ENCODE measurements at regions not wholly inside any gene's neighbourhood (a gene's known extent, or its start where the extent isn't known, plus 50 kb on each side); places are given as distances from the start of the nearest gene placed in this dataset.

DNA sequence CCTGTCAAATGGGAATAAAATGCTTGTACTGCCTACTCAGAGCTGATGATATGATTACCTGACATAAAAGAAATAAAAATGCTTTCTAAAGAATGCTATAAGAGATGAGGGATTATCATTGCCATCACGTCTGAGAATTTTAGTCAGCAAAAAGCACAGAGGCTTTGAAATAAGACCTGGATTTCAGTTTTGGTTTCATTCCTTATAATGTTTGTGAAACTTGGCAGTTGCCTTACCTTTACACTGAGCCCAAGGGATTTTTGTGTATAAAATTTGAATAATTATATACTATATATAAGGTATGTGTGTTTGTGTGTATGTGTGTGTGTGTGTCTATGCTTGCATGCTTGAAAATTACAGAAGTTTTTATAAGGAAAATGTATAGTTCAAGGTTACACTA is 634.8 kb upstream of the BCHE start:
- H3K27ac ChIP-seq, result no peak overlapping the region
- TF ChIP-seq ZFX (IDR thresholded peaks at IDR 0.05), result no peak
- TF ChIP-seq, protein P1, sequence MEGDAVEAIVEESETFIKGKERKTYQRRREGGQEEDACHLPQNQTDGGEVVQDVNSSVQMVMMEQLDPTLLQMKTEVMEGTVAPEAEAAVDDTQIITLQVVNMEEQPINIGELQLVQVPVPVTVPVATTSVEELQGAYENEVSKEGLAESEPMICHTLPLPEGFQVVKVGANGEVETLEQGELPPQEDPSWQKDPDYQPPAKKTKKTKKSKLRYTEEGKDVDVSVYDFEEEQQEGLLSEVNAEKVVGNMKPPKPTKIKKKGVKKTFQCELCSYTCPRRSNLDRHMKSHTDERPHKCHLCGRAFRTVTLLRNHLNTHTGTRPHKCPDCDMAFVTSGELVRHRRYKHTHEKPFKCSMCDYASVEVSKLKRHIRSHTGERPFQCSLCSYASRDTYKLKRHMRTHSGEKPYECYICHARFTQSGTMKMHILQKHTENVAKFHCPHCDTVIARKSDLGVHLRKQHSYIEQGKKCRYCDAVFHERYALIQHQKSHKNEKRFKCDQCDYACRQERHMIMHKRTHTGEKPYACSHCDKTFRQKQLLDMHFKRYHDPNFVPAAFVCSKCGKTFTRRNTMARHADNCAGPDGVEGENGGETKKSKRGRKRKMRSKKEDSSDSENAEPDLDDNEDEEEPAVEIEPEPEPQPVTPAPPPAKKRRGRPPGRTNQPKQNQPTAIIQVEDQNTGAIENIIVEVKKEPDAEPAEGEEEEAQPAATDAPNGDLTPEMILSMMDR (conservative IDR thresholded peaks at IDR 0.05), result no peak

DNA sequence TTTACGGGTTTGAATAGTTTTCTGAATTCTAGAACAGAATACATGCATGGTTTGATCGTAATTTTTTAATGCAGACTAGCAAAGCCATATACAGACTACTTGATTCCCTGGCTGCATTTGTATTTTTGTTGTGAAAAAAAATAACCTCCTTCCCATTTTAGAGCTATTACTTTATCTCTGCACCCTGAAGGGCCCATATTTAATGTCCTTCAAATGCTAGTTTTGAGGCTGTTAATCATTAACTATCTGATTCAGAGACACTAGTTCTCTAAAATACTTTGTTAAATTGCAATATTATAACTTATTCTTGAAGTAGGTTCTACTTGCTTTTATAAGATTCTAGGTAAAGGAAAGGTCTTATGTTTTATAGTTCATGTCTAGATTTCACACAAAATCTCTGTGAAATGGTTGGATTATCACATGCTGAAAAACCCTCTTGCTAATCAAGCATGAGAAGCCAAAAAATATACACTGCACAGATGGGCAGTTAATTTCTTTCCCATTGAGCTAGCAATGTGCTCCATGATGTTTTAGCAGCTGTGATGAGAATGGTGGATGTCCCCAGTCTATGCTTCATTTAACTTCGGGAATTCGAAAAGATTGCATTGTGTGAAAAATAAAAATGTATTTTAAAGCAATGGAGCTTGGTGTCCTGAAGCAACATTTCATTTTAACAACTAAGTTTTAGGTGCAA is 634.0 kb upstream of the BCHE start:
- no peak for TF ChIP-seq ZFX (IDR thresholded peaks at IDR 0.05)
- TF ChIP-seq, protein P1 (conservative IDR thresholded peaks at IDR 0.05), result no peak
- H3K27ac ChIP-seq, result no peak overlapping the region

DNA sequence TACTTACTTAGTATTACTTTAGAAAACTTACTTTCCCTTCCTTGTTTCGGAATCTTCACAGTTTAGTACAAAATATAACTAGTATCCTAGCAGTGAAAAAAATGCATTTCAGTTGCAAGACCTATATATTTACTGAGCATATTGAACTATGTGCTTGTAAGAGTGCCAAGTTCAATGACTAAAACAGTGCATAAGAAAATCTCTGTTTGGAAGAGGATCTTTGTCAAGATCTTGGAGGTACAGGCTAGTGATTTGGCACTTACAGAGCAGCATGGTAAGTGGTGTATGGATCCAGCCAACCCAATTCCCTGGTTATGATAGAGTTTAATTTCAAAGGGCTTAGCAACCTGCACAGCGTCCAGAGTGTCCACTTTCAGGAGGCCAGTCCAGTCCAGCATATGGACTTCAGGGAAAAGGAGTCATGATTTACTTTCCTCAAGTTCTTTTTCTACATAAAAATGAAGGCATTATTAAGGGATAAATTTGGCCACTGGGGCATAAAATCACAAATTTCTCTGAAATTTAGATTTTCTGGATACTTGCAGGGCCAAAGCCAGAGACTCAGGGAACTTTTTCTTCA is 625.8 kb upstream of the BCHE start:
- TF ChIP-seq ZFX (IDR thresholded peaks at IDR 0.05), result no peak
- TF ChIP-seq, protein P1 (conservative IDR thresholded peaks at IDR 0.05), result no peak
- H3K27ac ChIP-seq, result no peak overlapping the region

DNA sequence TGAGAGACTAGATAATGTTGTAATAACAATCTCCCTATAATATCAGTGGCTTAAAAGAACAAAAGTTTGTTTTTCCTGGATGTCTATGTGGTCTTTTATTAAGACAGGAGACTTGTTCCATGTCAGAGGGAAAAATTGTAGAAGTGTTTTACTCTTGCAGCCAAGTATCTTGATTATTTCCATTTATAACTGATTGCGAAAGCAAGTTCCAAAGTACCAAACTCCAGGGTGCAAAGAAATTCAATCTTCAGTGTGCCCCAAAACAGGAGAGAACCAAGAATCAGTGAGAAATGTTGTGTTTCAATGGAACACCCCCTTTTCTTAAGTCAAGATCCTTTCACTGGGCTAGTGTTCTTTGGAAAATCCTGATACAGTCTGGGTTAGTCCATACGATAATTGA is 624.4 kb upstream of the BCHE start:
- no peak overlapping the region for H3K27ac ChIP-seq
- no peak for TF ChIP-seq ZFX (IDR thresholded peaks at IDR 0.05)
- TF ChIP-seq, protein P1 (conservative IDR thresholded peaks at IDR 0.05), result no peak

DNA sequence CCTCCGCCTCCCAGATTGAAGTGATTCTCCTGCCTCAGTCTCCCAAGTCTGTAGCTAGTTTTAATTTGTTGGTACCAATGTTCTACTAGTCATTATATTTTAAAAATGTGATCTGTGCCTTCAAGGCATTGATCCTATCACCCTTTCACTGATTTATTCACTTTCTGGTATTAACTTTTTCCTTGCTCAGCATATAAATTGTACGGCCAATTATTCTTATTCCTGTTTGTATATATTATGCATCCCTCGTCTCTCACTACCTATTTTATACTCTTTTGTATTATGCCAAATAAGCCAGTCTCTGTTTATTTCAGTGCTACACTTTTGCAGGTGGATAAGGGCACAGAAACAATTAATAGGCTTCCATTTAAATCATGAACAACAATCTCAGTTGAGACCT is 620.2 kb upstream of the BCHE start:
- TF ChIP-seq, protein P1 (conservative IDR thresholded peaks at IDR 0.05), result no peak
- no peak for TF ChIP-seq ZFX (IDR thresholded peaks at IDR 0.05)
- no peak overlapping the region for H3K27ac ChIP-seq

DNA sequence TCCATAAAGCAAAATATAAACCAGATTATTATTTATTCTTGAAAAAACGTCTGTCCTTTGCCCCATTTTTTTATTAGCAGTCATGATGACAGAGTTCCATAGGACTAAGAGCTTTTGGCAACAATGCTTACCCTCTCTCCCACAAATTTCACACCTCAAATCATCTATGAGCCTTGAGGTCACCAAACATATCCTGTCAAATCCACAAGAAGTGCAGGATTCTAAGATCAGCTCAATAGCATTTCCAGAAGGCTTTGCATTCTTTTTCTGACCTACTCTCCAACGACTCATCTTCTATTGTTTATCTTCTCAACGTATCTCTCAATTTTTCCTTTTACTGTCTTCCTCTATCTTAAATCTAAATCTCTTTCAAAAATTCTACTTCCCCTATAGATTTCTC is 619.1 kb upstream of the BCHE start:
- TF ChIP-seq, protein P1 (conservative IDR thresholded peaks at IDR 0.05), result no peak
- no peak for TF ChIP-seq ZFX (IDR thresholded peaks at IDR 0.05)
- no peak overlapping the region for H3K27ac ChIP-seq

DNA sequence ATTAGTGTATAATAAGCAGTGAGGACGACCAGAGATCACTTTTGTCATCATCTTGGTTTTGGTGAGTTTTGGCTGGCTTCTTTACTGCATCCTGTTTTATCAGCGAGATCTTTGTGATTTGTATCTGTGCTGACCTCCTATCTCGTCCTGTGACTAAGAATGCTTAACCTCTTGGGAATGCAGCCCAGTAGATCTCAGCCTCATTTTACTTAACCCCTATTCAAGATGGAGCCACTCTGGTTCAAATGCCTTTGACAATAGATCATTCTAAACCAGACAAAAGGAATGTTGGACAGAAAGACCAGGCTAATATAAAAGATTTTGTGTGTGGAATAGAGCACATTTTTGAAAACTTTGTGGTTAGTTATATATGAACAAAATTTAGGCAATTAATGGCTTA is 618.5 kb upstream of the BCHE start:
- TF ChIP-seq, protein P1 (conservative IDR thresholded peaks at IDR 0.05), result no peak
- TF ChIP-seq ZFX (IDR thresholded peaks at IDR 0.05), result no peak
- no peak overlapping the region for H3K27ac ChIP-seq

All from C4-2B (cell line).